DOHH2 (cell line): ENCODE measurements at regions not wholly inside any gene's neighbourhood (a gene's known extent, or its start where the extent isn't known, plus 50 kb on each side); places are given as distances from the start of the nearest gene placed in this dataset.

Experiments used
- CTCF ChIP-seq: fragments of 200-600 bp; sonication (generic); IDR thresholded peaks from one replicate; pipeline ENCODE4 v1.5.1; 2014; ENCODE audit warnings: antibody characterized with exemption, mild to moderate bottlenecking, low read depth, low read length; ENCODE audit not compliant: poor library complexity, severe bottlenecking
- EZH2phosphoT487 ChIP-seq: fragments of 200-600 bp; sonication (generic); IDR thresholded peaks from 2 replicates; pipeline ENCODE4 v1.6.1; 2017; ENCODE audit warnings: borderline replicate concordance, mild to moderate bottlenecking, antibody characterized with exemption, low read length, moderate library complexity, mixed read lengths

- TF ChIP-seq CTCF (no peak), EZH2phosphoT487 (no peak)
Observed at GRCh38 chr12:30506411-30506810, 189.3 kb downstream of the IPO8 start.
